OCI-LY1 (cell line): ENCODE measurements at regions not wholly inside any gene's neighbourhood (a gene's known extent, or its start where the extent isn't known, plus 50 kb on each side); places are given as distances from the start of the nearest gene placed in this dataset.

Experiments used
- H2AFZ ChIP-seq: fragments of 200-600 bp; sonication (generic), shearing (Covaris generic); 2 replicates; pipeline ENCODE4 v1.6.0; 2014; ENCODE audit warnings: antibody characterized with exemption, mild to moderate bottlenecking, low read length
- H3F3A ChIP-seq: fragments of 200-600 bp; sonication (generic), shearing (Covaris generic); 2 replicates; pipeline ENCODE4 v1.6.0; 2014; ENCODE audit warnings: mild to moderate bottlenecking, antibody characterized with exemption, low read length, moderate library complexity; ENCODE audit not compliant: insufficient read depth
- H3K27ac ChIP-seq: fragments of 200-600 bp; sonication (generic); 2 replicates; pipeline ENCODE4 v1.5.1; 2014; ENCODE audit warnings: low read length, mixed run types, mild to moderate bottlenecking, low read depth; ENCODE audit not compliant: poor library complexity, severe bottlenecking
- H3K27me3 ChIP-seq: fragments of 200-600 bp; sonication (generic); 2 replicates; pipeline ENCODE4 v1.6.0; 2014; ENCODE audit warnings: antibody characterized with exemption, mild to moderate bottlenecking, low read length, moderate library complexity; ENCODE audit not compliant: insufficient read depth
- H3K36me3 ChIP-seq: fragments of 200-600 bp; sonication (generic); 2 replicates; pipeline ENCODE4 v1.6.1; 2014; ENCODE audit warnings: mild to moderate bottlenecking, antibody characterized with exemption, low read length, moderate library complexity, mixed read lengths; ENCODE audit not compliant: insufficient read depth
- H3K4me1 ChIP-seq: fragments of 200-600 bp; sonication (generic); 2 replicates; pipeline ENCODE4 v1.5.1; 2014; ENCODE audit warnings: mild to moderate bottlenecking, low read length, moderate library complexity; ENCODE audit not compliant: insufficient read depth, severe bottlenecking
- H3K4me2 ChIP-seq: fragments of 200-600 bp; sonication (generic), shearing (Covaris generic); 2 replicates; pipeline ENCODE4 v1.6.1; 2014; ENCODE audit warnings: low read length
- H3K4me3 ChIP-seq: fragments of 200-600 bp; sonication (generic); 2 replicates; pipeline ENCODE4 v1.5.1; 2014; ENCODE audit warnings: low read length, low read depth, mild to moderate bottlenecking, mixed read lengths; ENCODE audit not compliant: poor library complexity, severe bottlenecking
- H3K79me2 ChIP-seq: fragments of 200-600 bp; shearing (Covaris generic); 2 replicates; pipeline ENCODE4 v1.6.1; 2016; ENCODE audit warnings: mixed run types, low read length, mixed read lengths; ENCODE audit not compliant: insufficient read depth
- H3K9ac ChIP-seq: fragments of 200-600 bp; sonication (generic), shearing (Covaris generic); 2 replicates; pipeline ENCODE4 v1.6.1; 2014; ENCODE audit warnings: mild to moderate bottlenecking, low read length, mixed read lengths
- H3K9me2 ChIP-seq: fragments of 200-600 bp; sonication (generic), shearing (Covaris generic); 2 replicates; pipeline ENCODE4 v1.6.1; 2014; ENCODE audit warnings: low read depth, mild to moderate bottlenecking, low read length, mixed read lengths
- H3K9me3 ChIP-seq: fragments of 200-600 bp; shearing (Covaris generic); 2 replicates; pipeline ENCODE4 v1.6.1; 2014; ENCODE audit warnings: low read length, mixed read lengths
- H4K20me1 ChIP-seq: fragments of 200-600 bp; sonication (generic), shearing (Covaris generic); 2 replicates; pipeline ENCODE4 v1.6.0; 2016; ENCODE audit warnings: mild to moderate bottlenecking, low read length; ENCODE audit not compliant: insufficient read depth
- EZH2 ChIP-seq: fragments of 200-600 bp; sonication (generic), shearing (Covaris generic); IDR thresholded peaks from 2 replicates; pipeline ENCODE4 v1.8.0; 2017; ENCODE audit warnings: borderline replicate concordance, mixed run types, mild to moderate bottlenecking, antibody characterized with exemption, low read length, moderate library complexity, mixed read lengths
- TF ChIP-seq, protein P1 (sequence below): fragments of 200-600 bp; sonication (generic), shearing (Covaris generic); IDR thresholded peaks from 2 replicates; pipeline ENCODE4 v1.5.1; 2017; ENCODE audit warnings: mild to moderate bottlenecking, antibody characterized with exemption, low read length, moderate library complexity, mixed read lengths

GRCh38 chr3:104787306-104787705 is 579.4 kb upstream of the ALCAM start:
- no peaks in the 10 kb centered on the region for H3K79me2 ChIP-seq
- no peak for TF ChIP-seq EZH2
- H3K9ac ChIP-seq: no peak overlapping the region
- H3K27ac ChIP-seq: no peak overlapping the region
- H3K4me1 ChIP-seq: no peaks in the 10 kb centered on the region
- H3K36me3 ChIP-seq: no peaks in the 10 kb centered on the region
- no peak overlapping the region for H3K4me3 ChIP-seq
- H3K9me3 ChIP-seq: no peaks in the 10 kb centered on the region
- H4K20me1 ChIP-seq: no peaks in the 10 kb centered on the region
- H3F3A ChIP-seq: 0 out of 2 replicates have a peak, but pooled peaks cover 2% of the 10 kb centered on the region
- H3K4me2 ChIP-seq: no peak overlapping the region
- H3K27me3 ChIP-seq: no peaks in the 10 kb centered on the region
- H3K9me2 ChIP-seq: no peaks in the 10 kb centered on the region
- no peak overlapping the region for H2AFZ ChIP-seq

DNA sequence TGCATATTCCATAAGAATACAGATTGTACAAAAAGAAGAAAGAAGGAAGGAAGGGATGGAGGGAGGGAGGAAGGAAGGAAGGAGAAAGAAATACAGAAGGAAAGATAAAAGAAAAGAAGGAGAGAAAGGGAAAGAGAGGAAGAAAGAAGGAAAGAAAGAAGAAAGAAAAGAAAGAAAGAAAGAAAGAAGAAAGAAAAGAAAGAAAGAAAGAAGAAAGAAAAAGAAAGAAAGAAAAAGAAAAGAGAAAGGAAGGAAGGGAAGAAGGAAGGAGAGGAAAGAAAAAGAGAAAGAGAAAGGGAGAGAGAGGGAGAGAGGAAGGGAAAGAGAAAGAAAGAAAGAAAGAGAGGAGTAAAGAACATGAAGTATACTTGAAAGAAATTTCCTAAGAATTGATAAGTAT is 577.9 kb upstream of the ALCAM start:
- Histone ChIP-seq H3K9me2 (no peaks in the 10 kb centered on the region), H3K9ac (no peak overlapping the region), H3K4me3 (no peak overlapping the region), H2AFZ (no peak overlapping the region), H3K4me2 (no peak overlapping the region), H3K27me3 (no peaks in the 10 kb centered on the region), H3F3A (0 out of 2 replicates have a peak, but pooled peaks cover 2% of the 10 kb centered on the region), H4K20me1 (no peaks in the 10 kb centered on the region), H3K27ac (no peak overlapping the region), H3K36me3 (no peaks in the 10 kb centered on the region), H3K9me3 (no peaks in the 10 kb centered on the region), H3K4me1 (no peaks in the 10 kb centered on the region), H3K79me2 (no peaks in the 10 kb centered on the region)
- TF ChIP-seq, protein P1, sequence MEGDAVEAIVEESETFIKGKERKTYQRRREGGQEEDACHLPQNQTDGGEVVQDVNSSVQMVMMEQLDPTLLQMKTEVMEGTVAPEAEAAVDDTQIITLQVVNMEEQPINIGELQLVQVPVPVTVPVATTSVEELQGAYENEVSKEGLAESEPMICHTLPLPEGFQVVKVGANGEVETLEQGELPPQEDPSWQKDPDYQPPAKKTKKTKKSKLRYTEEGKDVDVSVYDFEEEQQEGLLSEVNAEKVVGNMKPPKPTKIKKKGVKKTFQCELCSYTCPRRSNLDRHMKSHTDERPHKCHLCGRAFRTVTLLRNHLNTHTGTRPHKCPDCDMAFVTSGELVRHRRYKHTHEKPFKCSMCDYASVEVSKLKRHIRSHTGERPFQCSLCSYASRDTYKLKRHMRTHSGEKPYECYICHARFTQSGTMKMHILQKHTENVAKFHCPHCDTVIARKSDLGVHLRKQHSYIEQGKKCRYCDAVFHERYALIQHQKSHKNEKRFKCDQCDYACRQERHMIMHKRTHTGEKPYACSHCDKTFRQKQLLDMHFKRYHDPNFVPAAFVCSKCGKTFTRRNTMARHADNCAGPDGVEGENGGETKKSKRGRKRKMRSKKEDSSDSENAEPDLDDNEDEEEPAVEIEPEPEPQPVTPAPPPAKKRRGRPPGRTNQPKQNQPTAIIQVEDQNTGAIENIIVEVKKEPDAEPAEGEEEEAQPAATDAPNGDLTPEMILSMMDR: no peak

DNA sequence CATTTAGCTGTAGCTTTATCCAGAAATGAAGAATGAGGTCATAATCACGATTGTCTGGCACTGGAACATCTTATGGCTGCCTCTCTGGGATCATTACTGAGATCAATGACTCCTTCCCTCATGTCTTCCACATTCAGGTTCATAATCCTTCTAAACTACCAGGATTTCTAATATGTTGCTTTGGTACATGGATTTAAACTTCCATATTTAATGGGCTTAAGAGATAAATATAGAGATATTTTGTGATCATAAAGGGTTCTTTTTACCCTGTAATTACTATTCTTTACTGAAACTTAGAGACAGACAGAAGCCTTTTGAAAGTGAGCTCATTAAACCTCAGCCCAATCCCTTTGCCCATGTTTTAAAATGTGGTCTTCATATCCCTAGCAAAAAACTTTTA is 575.4 kb upstream of the ALCAM start:
- Histone ChIP-seq H3K9ac (no peak overlapping the region), H2AFZ (peak overlapping the region; percentile 65; the same call in 1 of the 2 replicates), H3K27me3 (no peaks in the 10 kb centered on the region), H3K4me1 (no peaks in the 10 kb centered on the region), H3K9me2 (no peaks in the 10 kb centered on the region), H3F3A (0 out of 2 replicates have a peak, but pooled peaks cover 2% of the 10 kb centered on the region), H4K20me1 (no peaks in the 10 kb centered on the region), H3K36me3 (no peaks in the 10 kb centered on the region), H3K4me3 (no peak overlapping the region), H3K9me3 (no peaks in the 10 kb centered on the region), H3K4me2 (no peak overlapping the region), H3K27ac (no peak overlapping the region), H3K79me2 (no peaks in the 10 kb centered on the region)
- TF ChIP-seq EZH2: no peak
- TF ChIP-seq, protein P1: no peak

GRCh38 chr3:104796556-104796955 is 570.2 kb upstream of the ALCAM start:
- H3F3A ChIP-seq: no peaks in the 10 kb centered on the region
- H3K4me1 ChIP-seq: no peaks in the 10 kb centered on the region
- H3K9ac ChIP-seq: no peak overlapping the region
- no peak overlapping the region for H2AFZ ChIP-seq
- H3K36me3 ChIP-seq: no peaks in the 10 kb centered on the region
- H3K4me3 ChIP-seq: no peak overlapping the region
- no peak overlapping the region for H3K27ac ChIP-seq
- H3K79me2 ChIP-seq: no peaks in the 10 kb centered on the region
- no peaks in the 10 kb centered on the region for H3K9me2 ChIP-seq
- no peaks in the 10 kb centered on the region for H3K27me3 ChIP-seq
- TF ChIP-seq, protein P1: no peak
- TF ChIP-seq EZH2: no peak
- no peaks in the 10 kb centered on the region for H4K20me1 ChIP-seq
- no peak overlapping the region for H3K4me2 ChIP-seq
- no peaks in the 10 kb centered on the region for H3K9me3 ChIP-seq
